ENCODE measurements at regions not wholly inside any gene's neighbourhood (a gene's known extent, or its start where the extent isn't known, plus 50 kb on each side); places are given as distances from the start of the nearest gene placed in this dataset.

DNA sequence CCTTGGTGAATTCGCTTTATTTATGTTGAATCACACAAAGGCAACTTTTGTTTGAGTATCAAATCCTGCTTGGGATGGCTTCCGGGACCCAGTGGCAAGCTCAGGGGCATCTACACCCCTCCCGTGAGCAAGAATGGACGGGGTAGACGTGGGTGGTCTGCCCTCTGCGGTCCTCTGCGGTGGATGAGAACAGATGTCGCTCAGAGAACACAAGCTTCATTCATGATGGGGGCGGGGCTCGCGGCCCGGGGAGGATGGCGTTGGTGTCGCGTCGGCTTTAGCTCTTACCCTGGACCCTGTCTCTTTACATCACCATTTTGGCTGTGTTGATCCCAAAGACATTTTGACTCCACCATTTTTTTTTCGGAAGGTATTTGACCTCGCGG lies 158.5 kb upstream of the RTL1 start:
- TF ChIP-seq TAF1 (IDR thresholded peaks at IDR 0.05; ENCODE audit: borderline replicate concordance, insufficient read depth, low read length) (no peak), POLR2AphosphoS5 (IDR thresholded peaks at IDR 0.05; ENCODE audit: low read depth, low read length) (no peak), FOXP2 (optimal IDR thresholded peaks at IDR 0.05; ENCODE audit: borderline replicate concordance, extremely low read depth, extremely low read length, insufficient read depth) (no peak), SIN3A (IDR thresholded peaks at IDR 0.05; ENCODE audit: borderline replicate concordance, insufficient read depth, low read length) (no peak)
- TF ChIP-seq, protein P1, sequence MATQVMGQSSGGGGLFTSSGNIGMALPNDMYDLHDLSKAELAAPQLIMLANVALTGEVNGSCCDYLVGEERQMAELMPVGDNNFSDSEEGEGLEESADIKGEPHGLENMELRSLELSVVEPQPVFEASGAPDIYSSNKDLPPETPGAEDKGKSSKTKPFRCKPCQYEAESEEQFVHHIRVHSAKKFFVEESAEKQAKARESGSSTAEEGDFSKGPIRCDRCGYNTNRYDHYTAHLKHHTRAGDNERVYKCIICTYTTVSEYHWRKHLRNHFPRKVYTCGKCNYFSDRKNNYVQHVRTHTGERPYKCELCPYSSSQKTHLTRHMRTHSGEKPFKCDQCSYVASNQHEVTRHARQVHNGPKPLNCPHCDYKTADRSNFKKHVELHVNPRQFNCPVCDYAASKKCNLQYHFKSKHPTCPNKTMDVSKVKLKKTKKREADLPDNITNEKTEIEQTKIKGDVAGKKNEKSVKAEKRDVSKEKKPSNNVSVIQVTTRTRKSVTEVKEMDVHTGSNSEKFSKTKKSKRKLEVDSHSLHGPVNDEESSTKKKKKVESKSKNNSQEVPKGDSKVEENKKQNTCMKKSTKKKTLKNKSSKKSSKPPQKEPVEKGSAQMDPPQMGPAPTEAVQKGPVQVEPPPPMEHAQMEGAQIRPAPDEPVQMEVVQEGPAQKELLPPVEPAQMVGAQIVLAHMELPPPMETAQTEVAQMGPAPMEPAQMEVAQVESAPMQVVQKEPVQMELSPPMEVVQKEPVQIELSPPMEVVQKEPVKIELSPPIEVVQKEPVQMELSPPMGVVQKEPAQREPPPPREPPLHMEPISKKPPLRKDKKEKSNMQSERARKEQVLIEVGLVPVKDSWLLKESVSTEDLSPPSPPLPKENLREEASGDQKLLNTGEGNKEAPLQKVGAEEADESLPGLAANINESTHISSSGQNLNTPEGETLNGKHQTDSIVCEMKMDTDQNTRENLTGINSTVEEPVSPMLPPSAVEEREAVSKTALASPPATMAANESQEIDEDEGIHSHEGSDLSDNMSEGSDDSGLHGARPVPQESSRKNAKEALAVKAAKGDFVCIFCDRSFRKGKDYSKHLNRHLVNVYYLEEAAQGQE (IDR thresholded peaks at IDR 0.05; ENCODE audit: insufficient read depth in 1 of 2, low read depth in 2 of 2, low read length in 2 of 2), result no peak

Data from PFSK-1 (cell line).